B cell (primary cell): ENCODE measurements at regions not wholly inside any gene's neighbourhood (a gene's known extent, or its start where the extent isn't known, plus 50 kb on each side); places are given as distances from the start of the nearest gene placed in this dataset.

Experiments
- ATAC-seq: fragments of 200-7000 bp; cut with Tn5 transposase; one replicate; pipeline ENCODE4 v1.10.0; 2021; ENCODE audit warnings: low read depth, mild to moderate bottlenecking, moderate number of reproducible peaks, moderate library complexity
- CTCF ChIA-PET: fragments of 350-600 bp; sonication (Branson Sonifier 250); formaldehyde crosslinking; loops from one replicate; lab custom pipeline; 2021; ENCODE audit warnings: antibody characterized with exemption, inconsistent platforms; lab: Charles Lee
- POLR2A ChIA-PET: fragments of 350-600 bp; sonication (Branson Sonifier 250); formaldehyde crosslinking; loops from one replicate; lab custom pipeline; 2021; ENCODE audit warnings: antibody characterized with exemption; lab: Charles Lee
- DNase-seq: peaks from one replicate; pipeline ENCODE4 v3.0.0; 2013
- H2AFZ ChIP-seq: 2 replicates; pipeline ENCODE4 v1.6.1; 2012; ENCODE audit warnings: mild to moderate bottlenecking, low read depth, low read length; ENCODE audit not compliant: insufficient read depth, poor library complexity, severe bottlenecking
- H3K27ac ChIP-seq, 2 donors: 1 replicate in 1 of 2; 2 replicates in 1 of 2; pipeline ENCODE4 v1.5.1; 2012 to 2013; ENCODE audit warnings: low read length in 2 of 2, mild to moderate bottlenecking in 2 of 2, moderate library complexity in 1 of 2
- H3K27me3 ChIP-seq, 4 experiments: fragments of 200-600 bp in 1 of 4; sonication (generic) in 1 of 4; replicated peaks in 1 of 4; 1 replicate in 2 of 4; 2 replicates in 2 of 4; pipeline versions ENCODE4 v1.6.1 to v1.7.0; 2013 to 2016; ENCODE audit warnings: low read length in 3 of 4, mild to moderate bottlenecking in 2 of 4, mixed read lengths in 1 of 4, moderate library complexity in 1 of 4; ENCODE audit not compliant: insufficient read depth in 4 of 4, control insufficient read depth in 3 of 4; ENCODE audit errors: control extremely low read depth in 1 of 4
- H3K36me3 ChIP-seq, 2 experiments: replicated peaks in 1 of 2; 1 replicate in 1 of 2; 2 replicates in 1 of 2; pipeline versions ENCODE4 v1.6.1 to v1.7.1; 2013; ENCODE audit warnings: low read length in 1 of 2; ENCODE audit not compliant: insufficient read depth in 2 of 2, control insufficient read depth in 1 of 2; ENCODE audit errors: control extremely low read depth in 1 of 2, extremely low read depth in 1 of 2
- H3K4me1 ChIP-seq, 2 donors: fragments of 200-600 bp in 1 of 2; sonication (generic) in 1 of 2; 1 replicate in 1 of 2; 2 replicates in 1 of 2; pipeline versions ENCODE4 v1.5.1 to v1.6.1; 2013 to 2017; ENCODE audit warnings: low read length in 2 of 2; ENCODE audit not compliant: control insufficient read depth in 2 of 2, insufficient read depth in 2 of 2
- H3K4me2 ChIP-seq: replicated peaks from 2 replicates; pipeline ENCODE3; 2012; ENCODE audit warnings: mild to moderate bottlenecking, low read depth, low read length; ENCODE audit not compliant: poor library complexity, severe bottlenecking
- H3K4me3 ChIP-seq, 5 experiments: fragments of 200-600 bp in 1 of 5; sonication (generic) in 1 of 5; 1 replicate in 3 of 5; 2 replicates in 2 of 5; pipeline versions ENCODE4 v1.5.1 to v1.7.0; 2011 to 2016; ENCODE audit warnings: low read length in 4 of 5, mild to moderate bottlenecking in 4 of 5, low read depth in 2 of 5, control low read depth in 1 of 5, moderate library complexity in 1 of 5; ENCODE audit not compliant: insufficient read depth in 1 of 5; ENCODE audit errors: control extremely low read depth in 1 of 5, extremely low read depth in 1 of 5
- H3K79me2 ChIP-seq: fragments of 200-600 bp; sonication (generic); one replicate; pipeline ENCODE4 v1.6.0; 2016; ENCODE audit warnings: low read length; ENCODE audit not compliant: control insufficient read depth, insufficient read depth
- H3K9ac ChIP-seq: fragments of 200-600 bp; sonication (generic); 2 replicates; pipeline ENCODE4 v1.6.1; 2017; ENCODE audit warnings: mild to moderate bottlenecking, low read length, moderate library complexity
- H3K9me3 ChIP-seq, 3 donors: one replicate each; pipeline versions ENCODE4 v1.6.1 to v1.7.1; 2013; ENCODE audit warnings: low read length in 2 of 3; ENCODE audit not compliant: control insufficient read depth in 2 of 3, insufficient read depth in 1 of 3; ENCODE audit errors: control extremely low read depth in 1 of 3
- H4K20me1 ChIP-seq: 2 replicates; pipeline ENCODE4 v1.6.0; 2012; ENCODE audit warnings: mild to moderate bottlenecking, low read length; ENCODE audit not compliant: insufficient read depth, control insufficient read depth, poor library complexity, severe bottlenecking
- H3K27ac Mint-ChIP-seq: one replicate; pipeline ENCODE4 v1.8.0; 2021; ENCODE audit warnings: mixed read lengths
- H3K27me3 Mint-ChIP-seq: one replicate; pipeline ENCODE4 v1.8.0; 2021; ENCODE audit warnings: mixed read lengths
- H3K4me1 Mint-ChIP-seq: one replicate; pipeline ENCODE4 v1.8.0; 2021; ENCODE audit warnings: mixed read lengths
- H3K4me3 Mint-ChIP-seq: one replicate; pipeline ENCODE4 v1.8.0; 2021; ENCODE audit warnings: mixed read lengths
- H3K9me3 Mint-ChIP-seq: one replicate; pipeline ENCODE4 v1.8.0; 2022; ENCODE audit warnings: mixed read lengths; ENCODE audit not compliant: insufficient read depth
- EZH2 ChIP-seq: IDR thresholded peaks from 2 replicates; pipeline ENCODE4 v1.6.1; 2012; ENCODE audit warnings: borderline replicate concordance, low read depth, mild to moderate bottlenecking, moderate library complexity, low read length; ENCODE audit not compliant: insufficient read depth, poor library complexity, severe bottlenecking
- WGBS: methylation state at CpG from one replicate; pipeline ENCODE4 v1.1.5; 2013; ENCODE audit warnings: missing lambda C conversion rate; ENCODE audit not compliant: insufficient coverage; 5-methylcytosine and 5-hydroxymethylcytosine counted together
- intact Hi-C: fragments of 100-400 bp; cut with micrococcal nuclease; formaldehyde crosslinking; loops from one replicate; pipeline ENCODE4 v1.10.0; 2022
- TF ChIP-seq, protein P1 (sequence below): fragments of 200-600 bp; IDR thresholded peaks from one replicate; pipeline ENCODE4 v1.8.0; 2022; ENCODE audit warnings: antibody characterized with exemption, mild to moderate bottlenecking

GRCh38 chr2:7573166-7573825 lies 656.1 kb downstream of the RNF144A start:
- DNase-seq = no peak
- H3K4me3 Mint-ChIP-seq = no peak overlapping the region
- Histone ChIP-seq H3K27me3 (peaks cover 0 to 4% (median 0%) of the 10 kb centered on the region in 4 experiments), H3K9ac (no peak overlapping the region), H3K4me3 (no peak overlapping the region), H4K20me1 (no peaks in the 10 kb centered on the region), H2AFZ (no peak overlapping the region), H3K4me1 (no peaks in the 10 kb centered on the region), H3K4me2 (no peak overlapping the region), H3K27ac (no peak overlapping the region), H3K79me2 (no peaks in the 10 kb centered on the region), H3K36me3 (no peaks in the 10 kb centered on the region), H3K9me3 (peaks cover 0 to 8% (median 0%) of the 10 kb centered on the region in 3 donors)
- no peaks in the 10 kb centered on the region for H3K4me1 Mint-ChIP-seq
- H3K9me3 Mint-ChIP-seq = peaks cover 7% of the 10 kb centered on the region
- intact Hi-C loops = no loop called here
- TF ChIP-seq EZH2 = no peak
- TF ChIP-seq, protein P1, sequence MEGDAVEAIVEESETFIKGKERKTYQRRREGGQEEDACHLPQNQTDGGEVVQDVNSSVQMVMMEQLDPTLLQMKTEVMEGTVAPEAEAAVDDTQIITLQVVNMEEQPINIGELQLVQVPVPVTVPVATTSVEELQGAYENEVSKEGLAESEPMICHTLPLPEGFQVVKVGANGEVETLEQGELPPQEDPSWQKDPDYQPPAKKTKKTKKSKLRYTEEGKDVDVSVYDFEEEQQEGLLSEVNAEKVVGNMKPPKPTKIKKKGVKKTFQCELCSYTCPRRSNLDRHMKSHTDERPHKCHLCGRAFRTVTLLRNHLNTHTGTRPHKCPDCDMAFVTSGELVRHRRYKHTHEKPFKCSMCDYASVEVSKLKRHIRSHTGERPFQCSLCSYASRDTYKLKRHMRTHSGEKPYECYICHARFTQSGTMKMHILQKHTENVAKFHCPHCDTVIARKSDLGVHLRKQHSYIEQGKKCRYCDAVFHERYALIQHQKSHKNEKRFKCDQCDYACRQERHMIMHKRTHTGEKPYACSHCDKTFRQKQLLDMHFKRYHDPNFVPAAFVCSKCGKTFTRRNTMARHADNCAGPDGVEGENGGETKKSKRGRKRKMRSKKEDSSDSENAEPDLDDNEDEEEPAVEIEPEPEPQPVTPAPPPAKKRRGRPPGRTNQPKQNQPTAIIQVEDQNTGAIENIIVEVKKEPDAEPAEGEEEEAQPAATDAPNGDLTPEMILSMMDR = no peak
- peaks cover 8% of the 10 kb centered on the region for H3K27me3 Mint-ChIP-seq
- no peak overlapping the region for H3K27ac Mint-ChIP-seq
- no peak for ATAC-seq
- ChIA-PET CTCF (no interaction called here), POLR2A (no interaction called here)
- 86% methylated on average over 1 of the region's 6 CpGs for WGBS

- peaks cover 0 to 4% (median 0%) of the 10 kb centered on the region in 4 experiments for H3K27me3 ChIP-seq
- no peak overlapping the region for H2AFZ ChIP-seq
- no peaks in the 10 kb centered on the region for H3K79me2 ChIP-seq
- peaks cover 11% of the 10 kb centered on the region for H3K9me3 Mint-ChIP-seq
- H3K4me3 Mint-ChIP-seq = no peak overlapping the region
- H3K4me2 ChIP-seq = no peak overlapping the region
- TF ChIP-seq, protein P1 = no peak
- TF ChIP-seq EZH2 = no peak
- 100% methylated on average over 2 of the region's 4 CpGs for WGBS
- H3K4me1 Mint-ChIP-seq = no peaks in the 10 kb centered on the region
- intact Hi-C loops = no loop called here
- no peak overlapping the region for H3K4me3 ChIP-seq
- H3K4me1 ChIP-seq = no peaks in the 10 kb centered on the region
- no peaks in the 10 kb centered on the region for H4K20me1 ChIP-seq
- ChIA-PET CTCF (no interaction called here), POLR2A (no interaction called here)
- H3K27ac Mint-ChIP-seq = no peak overlapping the region
- H3K27me3 Mint-ChIP-seq = peaks cover 9% of the 10 kb centered on the region
- DNase-seq (no peak), ATAC-seq (no peak)
- H3K9me3 ChIP-seq = peaks cover 0 to 8% (median 0%) of the 10 kb centered on the region in 3 donors
- no peaks in the 10 kb centered on the region for H3K36me3 ChIP-seq
- no peak overlapping the region for H3K9ac ChIP-seq
- no peak overlapping the region for H3K27ac ChIP-seq
These were observed 657.2 kb downstream of the RNF144A start for GRCh38 chr2:7574385-7574784.
